Hepatocyte (in vitro differentiated cells): ENCODE measurements at regions not wholly inside any gene's neighbourhood (a gene's known extent, or its start where the extent isn't known, plus 50 kb on each side); places are given as distances from the start of the nearest gene placed in this dataset.

Experiments
- DNase-seq: peaks from one replicate; pipeline ENCODE4 v3.0.0-alpha.2; 2016; ENCODE audit warnings: low spot score
- H2AFZ ChIP-seq: fragments of 200-600 bp; sonication (generic); 2 replicates; pipeline ENCODE4 v1.6.0; 2016; ENCODE audit warnings: antibody characterized with exemption, mild to moderate bottlenecking
- H3K27ac ChIP-seq: fragments of 200-600 bp; sonication (generic); 2 replicates; pipeline ENCODE4 v1.5.1; 2016; ENCODE audit warnings: mild to moderate bottlenecking
- H3K27me3 ChIP-seq: fragments of 200-600 bp; sonication (generic); 2 replicates; pipeline ENCODE4 v1.6.1; 2016
- H3K36me3 ChIP-seq: fragments of 200-600 bp; sonication (generic); replicated peaks from 2 replicates; pipeline ENCODE4 v1.5.1; 2016; ENCODE audit warnings: low read depth; ENCODE audit not compliant: insufficient read depth
- H3K4me1 ChIP-seq: fragments of 200-600 bp; sonication (generic); 2 replicates; pipeline ENCODE4 v1.5.1; 2016; ENCODE audit warnings: mild to moderate bottlenecking, moderate library complexity; ENCODE audit not compliant: insufficient read depth
- H3K4me2 ChIP-seq: fragments of 200-600 bp; sonication (generic); 2 replicates; pipeline ENCODE4 v1.6.0; 2016
- H3K4me3 ChIP-seq: fragments of 200-600 bp; sonication (generic); 2 replicates; pipeline ENCODE4 v1.5.1; 2016; ENCODE audit warnings: mild to moderate bottlenecking
- H3K79me2 ChIP-seq: fragments of 200-600 bp; sonication (generic); 2 replicates; pipeline ENCODE4 v1.6.0; 2017; ENCODE audit warnings: mild to moderate bottlenecking
- H3K9me2 ChIP-seq: fragments of 200-600 bp; sonication (generic); replicated peaks from 2 replicates; pipeline ENCODE4 v1.6.0; 2017; ENCODE audit warnings: mild to moderate bottlenecking; ENCODE audit not compliant: insufficient read depth
- H3K9me3 ChIP-seq: fragments of 200-600 bp; sonication (generic); 2 replicates; pipeline ENCODE4 v1.5.1; 2016; ENCODE audit warnings: low read depth, mild to moderate bottlenecking
- H4K20me1 ChIP-seq: fragments of 200-600 bp; sonication (generic); 2 replicates; pipeline ENCODE4 v1.6.0; 2016; ENCODE audit warnings: mild to moderate bottlenecking; ENCODE audit not compliant: insufficient read depth, poor library complexity, severe bottlenecking
- EZH2 ChIP-seq: fragments of 200-600 bp; sonication (generic); IDR thresholded peaks from 2 replicates; pipeline ENCODE4 v1.6.1; 2016; ENCODE audit warnings: antibody characterized with exemption, mild to moderate bottlenecking, borderline replicate concordance
- EZH2phosphoT487 ChIP-seq: fragments of 200-600 bp; sonication (generic); IDR thresholded peaks from one replicate; pipeline ENCODE4 v1.6.1; 2018; ENCODE audit warnings: antibody characterized with exemption, mild to moderate bottlenecking, low read depth, moderate library complexity; ENCODE audit not compliant: unreplicated experiment, severe bottlenecking
- WGBS: methylation state at CpG from one replicate; pipeline ENCODE4 v1.1.6; 2016; ENCODE audit warnings: low lambda C conversion rate; ENCODE audit errors: missing lambda C conversion rate; 5-methylcytosine and 5-hydroxymethylcytosine counted together
- TF ChIP-seq, protein P1 (sequence below): fragments of 200-600 bp; sonication (generic); IDR thresholded peaks from 2 replicates; pipeline ENCODE4 v1.5.1; 2016; ENCODE audit warnings: antibody characterized with exemption, mild to moderate bottlenecking; ENCODE audit not compliant: poor library complexity

DNA sequence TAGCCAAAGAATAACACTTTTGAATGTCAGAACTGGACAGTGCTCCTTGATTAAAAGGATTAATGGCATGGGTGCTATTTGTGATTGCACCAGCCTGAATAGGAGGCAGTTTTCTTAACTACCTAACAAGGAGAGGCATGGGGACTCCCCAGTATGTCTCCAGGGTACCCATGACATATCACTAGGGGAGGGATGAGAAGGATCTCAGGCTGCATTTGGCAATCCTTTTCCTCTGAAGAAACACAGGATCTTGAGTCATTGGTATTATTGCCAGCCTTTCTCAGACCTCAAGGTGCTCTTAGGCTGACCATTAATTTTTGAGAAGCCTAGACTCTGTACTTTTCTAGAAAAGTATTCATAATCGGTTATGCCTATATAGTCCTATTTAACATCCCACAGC, 77.5 kb upstream of the NPVF start:
- H3K79me2 ChIP-seq, result no peaks in the 10 kb centered on the region
- DNase-seq, result no peak
- H4K20me1 ChIP-seq, result no peaks in the 10 kb centered on the region
- H3K36me3 ChIP-seq, result no peaks in the 10 kb centered on the region
- H3K4me3 ChIP-seq, result no peak overlapping the region
- TF ChIP-seq EZH2 (no peak), EZH2phosphoT487 (no peak)
- TF ChIP-seq, protein P1, sequence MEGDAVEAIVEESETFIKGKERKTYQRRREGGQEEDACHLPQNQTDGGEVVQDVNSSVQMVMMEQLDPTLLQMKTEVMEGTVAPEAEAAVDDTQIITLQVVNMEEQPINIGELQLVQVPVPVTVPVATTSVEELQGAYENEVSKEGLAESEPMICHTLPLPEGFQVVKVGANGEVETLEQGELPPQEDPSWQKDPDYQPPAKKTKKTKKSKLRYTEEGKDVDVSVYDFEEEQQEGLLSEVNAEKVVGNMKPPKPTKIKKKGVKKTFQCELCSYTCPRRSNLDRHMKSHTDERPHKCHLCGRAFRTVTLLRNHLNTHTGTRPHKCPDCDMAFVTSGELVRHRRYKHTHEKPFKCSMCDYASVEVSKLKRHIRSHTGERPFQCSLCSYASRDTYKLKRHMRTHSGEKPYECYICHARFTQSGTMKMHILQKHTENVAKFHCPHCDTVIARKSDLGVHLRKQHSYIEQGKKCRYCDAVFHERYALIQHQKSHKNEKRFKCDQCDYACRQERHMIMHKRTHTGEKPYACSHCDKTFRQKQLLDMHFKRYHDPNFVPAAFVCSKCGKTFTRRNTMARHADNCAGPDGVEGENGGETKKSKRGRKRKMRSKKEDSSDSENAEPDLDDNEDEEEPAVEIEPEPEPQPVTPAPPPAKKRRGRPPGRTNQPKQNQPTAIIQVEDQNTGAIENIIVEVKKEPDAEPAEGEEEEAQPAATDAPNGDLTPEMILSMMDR, result no peak
- H3K9me2 ChIP-seq, result no peaks in the 10 kb centered on the region
- no peaks in the 10 kb centered on the region for H3K27me3 ChIP-seq
- H3K4me2 ChIP-seq, result no peak overlapping the region
- H3K27ac ChIP-seq, result no peak overlapping the region
- H2AFZ ChIP-seq, result no peak overlapping the region
- 96% methylated on average over 1 of the region's 1 CpG for WGBS
- peaks cover 7% of the 10 kb centered on the region for H3K4me1 ChIP-seq
- no peaks in the 10 kb centered on the region for H3K9me3 ChIP-seq

DNA sequence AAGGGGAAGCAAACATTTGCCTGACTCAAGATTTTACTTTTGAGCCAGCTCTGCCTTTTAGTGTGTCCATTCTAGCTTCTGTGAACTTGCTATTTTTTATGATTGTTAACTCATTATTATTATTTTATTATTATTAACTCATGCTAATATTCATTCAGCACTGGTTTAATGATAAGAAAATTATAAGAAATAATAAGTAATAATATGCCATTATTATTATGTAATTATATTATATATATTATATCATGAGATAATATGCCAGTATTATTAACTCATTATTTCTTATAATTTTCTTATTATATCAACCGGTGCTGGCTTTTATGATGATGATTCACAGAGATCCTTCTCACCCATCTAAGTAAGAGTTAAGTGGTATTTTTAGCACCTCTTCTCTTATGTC, 79.3 kb upstream of the NPVF start:
- Histone ChIP-seq H3K27ac (no peak overlapping the region), H3K27me3 (no peaks in the 10 kb centered on the region), H3K4me2 (no peak overlapping the region), H3K4me3 (no peak overlapping the region), H3K9me2 (no peaks in the 10 kb centered on the region), H3K4me1 (peaks cover 7% of the 10 kb centered on the region), H4K20me1 (no peaks in the 10 kb centered on the region), H3K9me3 (no peaks in the 10 kb centered on the region), H3K79me2 (no peaks in the 10 kb centered on the region), H3K36me3 (no peaks in the 10 kb centered on the region), H2AFZ (no peak overlapping the region)
- TF ChIP-seq EZH2phosphoT487 (no peak), EZH2 (no peak)
- TF ChIP-seq, protein P1, result no peak
- WGBS, result 91% methylated on average over 1 of the region's 1 CpG
- no peak for DNase-seq

DNA sequence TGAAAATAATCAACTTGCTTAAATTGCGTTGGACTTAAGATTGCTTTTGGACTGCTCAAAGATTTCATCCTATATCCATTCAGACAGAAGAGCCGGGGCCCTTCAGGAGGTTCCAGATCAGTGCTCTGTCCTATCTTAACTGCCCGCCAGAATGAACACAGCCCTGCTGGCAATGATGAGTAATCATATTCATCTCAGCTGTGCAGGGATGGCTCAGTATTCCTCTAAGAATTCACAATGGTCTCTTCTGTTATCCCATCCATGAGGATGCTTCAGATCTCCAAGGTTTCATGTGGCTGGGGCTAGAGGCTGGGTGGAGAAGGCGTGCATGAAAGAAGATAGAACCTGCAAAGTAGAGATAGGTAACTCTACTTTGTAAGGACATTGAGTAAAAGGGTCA, 80.0 kb upstream of the NPVF start:
- Histone ChIP-seq H3K27me3 (no peaks in the 10 kb centered on the region), H3K79me2 (no peaks in the 10 kb centered on the region), H3K4me2 (no peak overlapping the region), H3K9me2 (no peaks in the 10 kb centered on the region), H3K4me3 (no peak overlapping the region), H3K36me3 (no peaks in the 10 kb centered on the region), H4K20me1 (no peaks in the 10 kb centered on the region), H3K4me1 (peaks cover 7% of the 10 kb centered on the region), H3K27ac (no peak overlapping the region), H3K9me3 (no peaks in the 10 kb centered on the region), H2AFZ (no peak overlapping the region)
- WGBS, result 71% methylated on average over 4 of the region's 4 CpGs
- no peak for DNase-seq
- TF ChIP-seq EZH2, result no peak
- TF ChIP-seq, protein P1, result no peak
- TF ChIP-seq EZH2phosphoT487, result no peak
